ENCODE measurements at regions not wholly inside any gene's neighbourhood (a gene's known extent, or its start where the extent isn't known, plus 50 kb on each side); places are given as distances from the start of the nearest gene placed in this dataset.

GRCh38 chr4:20474119-20474518, 222.4 kb downstream of the SLIT2 start:
- TF ChIP-seq, protein P1, sequence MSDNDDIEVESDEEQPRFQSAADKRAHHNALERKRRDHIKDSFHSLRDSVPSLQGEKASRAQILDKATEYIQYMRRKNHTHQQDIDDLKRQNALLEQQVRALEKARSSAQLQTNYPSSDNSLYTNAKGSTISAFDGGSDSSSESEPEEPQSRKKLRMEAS (IDR thresholded peaks at IDR 0.05) = no peak
- no peak for TF ChIP-seq TAF1 (IDR thresholded peaks at IDR 0.05; ENCODE audit: low read depth)
- TF ChIP-seq TCF12 (IDR thresholded peaks at IDR 0.05; ENCODE audit: low read depth) = no peak
- no peak for TF ChIP-seq CEBPB (IDR thresholded peaks at IDR 0.05)
- no peak for TF ChIP-seq EGR1 (IDR thresholded peaks at IDR 0.05)
- no peak for TF ChIP-seq EP300 (IDR thresholded peaks at IDR 0.05; ENCODE audit: borderline replicate concordance)
- TF ChIP-seq YY1 (IDR thresholded peaks at IDR 0.05; ENCODE audit: low read depth) = no peak
- TF ChIP-seq REST (IDR thresholded peaks at IDR 0.05; ENCODE audit: low read depth) = peak; percentile 90
- no peak for TF ChIP-seq RAD21 (IDR thresholded peaks at IDR 0.05; ENCODE audit: low read depth)
- TF ChIP-seq CREB1 (IDR thresholded peaks at IDR 0.05; ENCODE audit: low read depth) = no peak
